Esophagus (tissue), 2 donors: ENCODE measurements at regions not wholly inside any gene's neighbourhood (a gene's known extent, or its start where the extent isn't known, plus 50 kb on each side); places are given as distances from the start of the nearest gene placed in this dataset.

Experiments
- H3K27ac ChIP-seq, 2 donors: one replicate each; pipeline ENCODE4 v1.5.1; 2013; ENCODE audit warnings: low read depth in 2 of 2, mild to moderate bottlenecking in 2 of 2, inconsistent platforms in 1 of 2, low read length in 1 of 2, moderate library complexity in 1 of 2
- H3K27me3 ChIP-seq, 2 donors: one replicate each; pipeline ENCODE4 v1.6.1; 2013; ENCODE audit warnings: low read length in 2 of 2, control low read depth in 1 of 2, mild to moderate bottlenecking in 1 of 2; ENCODE audit not compliant: insufficient read depth in 2 of 2, control insufficient read depth in 1 of 2
- H3K36me3 ChIP-seq, 2 donors: one replicate each; pipeline ENCODE4 v1.6.1; 2013; ENCODE audit warnings: low read length in 1 of 2; ENCODE audit not compliant: control insufficient read depth in 2 of 2, insufficient read depth in 2 of 2
- H3K4me1 ChIP-seq, 2 donors: one replicate each; pipeline ENCODE4 v1.6.1; 2013; ENCODE audit warnings: low read length in 1 of 2; ENCODE audit not compliant: control insufficient read depth in 2 of 2, insufficient read depth in 2 of 2
- H3K4me3 ChIP-seq, 2 donors: one replicate each; pipeline ENCODE4 v1.5.1; 2013; ENCODE audit warnings: low read length in 2 of 2, mild to moderate bottlenecking in 2 of 2, low read depth in 1 of 2, moderate library complexity in 1 of 2
- H3K9me3 ChIP-seq, 2 donors: one replicate each; pipeline ENCODE4 v1.6.1; 2013; ENCODE audit warnings: mild to moderate bottlenecking in 2 of 2, low read depth in 1 of 2, low read length in 1 of 2, moderate library complexity in 1 of 2; ENCODE audit not compliant: control insufficient read depth in 2 of 2, insufficient read depth in 1 of 2
- WGBS, 2 donors: extraction: QIAGEN DNeasy Blood & Tissue Kit; methylation state at CpG; one replicate each; pipeline ENCODE4 v1.1.7; 2013; 5-methylcytosine and 5-hydroxymethylcytosine counted together
- donor health status: healthy with polysubstance abuse.
- donor health status: Bipolar disorder and iron deficiency.

GRCh38 chr10:130782467-130782866 lies 529.1 kb downstream of the TCERG1L start:
- no peak overlapping the region for H3K27ac ChIP-seq

GRCh38 chr10:130784326-130784725 lies 527.2 kb downstream of the TCERG1L start:
- 88% methylated on average over 11 to 12 of the region's 12 CpGs for whole genome bisulfite sequencing, 2 donors
- no peaks in the 10 kb centered on the region for H3K27me3 ChIP-seq

More at GRCh38 chr10:130782467-130782866, 529.1 kb downstream of the TCERG1L start:
- no peaks in the 10 kb centered on the region for H3K4me1 ChIP-seq
- H3K9me3 ChIP-seq: no peaks in the 10 kb centered on the region
- H3K4me3 ChIP-seq: no peak overlapping the region
- H3K36me3 ChIP-seq: no peaks in the 10 kb centered on the region
- WGBS, 2 donors: 65 to 68% methylated on average over 11 of the region's 11 CpGs
- no peaks in the 10 kb centered on the region for H3K27me3 ChIP-seq

DNA sequence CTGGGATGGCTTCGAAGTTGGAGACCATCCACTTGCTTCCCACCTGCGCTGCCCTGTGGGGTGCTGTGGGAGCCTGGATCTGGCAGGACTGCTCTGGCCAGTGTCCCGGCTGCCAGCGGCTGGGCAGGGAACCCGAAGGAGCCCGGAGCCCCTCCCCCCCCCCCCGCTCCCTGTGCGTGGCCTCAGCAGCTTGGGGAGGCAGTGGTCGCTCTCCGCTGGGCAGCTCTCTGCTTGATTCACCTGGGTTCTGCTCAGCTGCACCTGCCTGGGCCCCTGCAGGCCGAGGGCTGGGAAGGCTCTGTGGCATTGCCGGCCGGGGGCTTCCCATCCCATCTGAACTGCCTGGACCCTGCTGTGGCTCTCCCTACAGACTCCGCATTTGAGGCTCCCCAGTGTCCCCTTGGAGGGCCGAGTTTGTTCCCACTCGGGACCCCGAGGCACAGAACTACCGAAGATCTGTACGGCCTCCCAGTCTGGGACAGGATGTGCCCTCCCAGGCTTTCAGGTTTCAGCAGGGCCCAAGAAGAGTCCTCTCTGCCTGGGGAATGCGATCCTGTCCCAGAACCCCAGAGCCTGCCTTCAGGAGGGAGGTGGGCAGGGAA lies 525.1 kb downstream of the TCERG1L start:
- H3K9me3 ChIP-seq: peaks cover 0 to 3% of the 10 kb centered on the region in 2 donors
- H3K36me3 ChIP-seq: no peaks in the 10 kb centered on the region
- H3K4me1 ChIP-seq: no peaks in the 10 kb centered on the region
- WGBS, 2 donors: 75 to 79% methylated on average over 20 of the region's 20 CpGs
- no peak overlapping the region for H3K27ac ChIP-seq
- no peaks in the 10 kb centered on the region for H3K27me3 ChIP-seq
- no peak overlapping the region for H3K4me3 ChIP-seq

More at GRCh38 chr10:130784326-130784725, 527.2 kb downstream of the TCERG1L start:
- Histone ChIP-seq H3K4me3 (no peak overlapping the region), H3K36me3 (no peaks in the 10 kb centered on the region), H3K4me1 (no peaks in the 10 kb centered on the region), H3K9me3 (no peaks in the 10 kb centered on the region), H3K27ac (no peak overlapping the region)

GRCh38 chr10:130787243-130787642 lies 524.3 kb downstream of the TCERG1L start:
- peaks cover 0 to 5% of the 10 kb centered on the region in 2 donors for H3K9me3 ChIP-seq
- no peaks in the 10 kb centered on the region for H3K36me3 ChIP-seq
- WGBS, 2 donors: 21 to 26% methylated on average over 3 of the region's 3 CpGs
- H3K4me3 ChIP-seq: no peak overlapping the region
- no peaks in the 10 kb centered on the region for H3K4me1 ChIP-seq
- no peaks in the 10 kb centered on the region for H3K27me3 ChIP-seq
- H3K27ac ChIP-seq: no peak overlapping the region

GRCh38 chr10:130787821-130788220 lies 523.7 kb downstream of the TCERG1L start:
- WGBS, 2 donors: 39 to 44% methylated on average over 4 of the region's 4 CpGs
- Histone ChIP-seq H3K27ac (no peak overlapping the region), H3K4me3 (no peak overlapping the region), H3K9me3 (peaks cover 0 to 5% of the 10 kb centered on the region in 2 donors), H3K27me3 (no peaks in the 10 kb centered on the region), H3K36me3 (no peaks in the 10 kb centered on the region), H3K4me1 (no peaks in the 10 kb centered on the region)

DNA sequence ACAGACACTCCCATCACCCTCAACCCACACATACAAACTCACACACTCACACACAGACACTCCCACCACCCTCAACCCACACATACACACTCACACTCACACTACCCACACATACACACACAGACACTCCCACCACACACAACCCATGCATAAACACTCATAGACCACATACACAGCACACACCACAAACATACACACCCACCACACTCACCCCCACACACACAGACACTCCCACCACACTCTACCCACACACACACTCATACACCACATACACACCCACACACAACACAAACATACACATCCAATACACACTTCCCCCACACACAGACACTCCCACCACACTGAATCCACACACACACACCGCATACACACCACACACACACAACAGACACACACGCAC lies 521.2 kb downstream of the TCERG1L start:
- Histone ChIP-seq H3K27ac (no peak overlapping the region), H3K27me3 (no peaks in the 10 kb centered on the region), H3K36me3 (no peaks in the 10 kb centered on the region), H3K4me1 (no peaks in the 10 kb centered on the region), H3K4me3 (no peak overlapping the region), H3K9me3 (peaks cover 0 to 5% of the 10 kb centered on the region in 2 donors)
- 22 to 27% methylated on average over 2 of the region's 2 CpGs for WGBS, 2 donors

DNA sequence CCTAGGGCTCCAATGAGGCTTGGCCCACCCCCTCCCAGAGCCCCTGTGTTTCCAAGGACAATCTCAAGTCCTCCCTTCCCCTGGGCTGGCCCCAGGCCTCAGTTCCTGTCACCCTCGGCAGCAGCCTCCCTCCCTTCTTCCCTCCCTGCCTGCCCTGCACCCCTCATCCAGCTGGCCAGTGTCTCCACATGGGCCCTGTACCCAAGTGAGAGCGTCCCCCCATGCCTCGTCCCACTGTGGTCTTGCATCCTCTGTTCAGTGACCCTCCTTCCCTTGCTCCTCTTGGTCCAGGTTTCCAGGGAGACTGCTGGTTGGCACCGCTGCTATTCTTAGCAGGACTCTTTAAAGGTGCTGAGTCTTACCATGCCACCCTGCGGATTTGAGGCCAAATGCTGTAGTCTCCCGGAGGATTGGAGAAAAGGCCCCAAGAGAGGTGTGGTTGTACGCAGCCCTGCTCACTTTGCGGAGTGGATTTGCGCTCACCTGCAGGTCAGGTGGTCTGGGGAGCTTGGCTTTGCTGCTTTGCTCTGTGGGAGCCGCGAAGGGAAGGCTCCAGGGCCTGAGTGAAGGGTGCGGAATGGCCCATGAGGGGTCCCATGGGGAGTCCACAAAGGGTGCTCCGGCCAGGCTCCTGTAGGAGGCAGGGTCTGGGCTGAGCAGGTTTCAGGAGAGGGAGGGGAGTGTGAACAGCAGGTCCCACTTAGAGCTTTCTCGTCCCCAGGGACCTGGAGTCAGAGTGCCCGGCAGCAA lies 519.2 kb downstream of the TCERG1L start:
- Histone ChIP-seq H3K4me3 (no peak overlapping the region), H3K27me3 (no peaks in the 10 kb centered on the region), H3K4me1 (no peaks in the 10 kb centered on the region), H3K27ac (no peak overlapping the region), H3K36me3 (no peaks in the 10 kb centered on the region), H3K9me3 (peaks cover 0 to 5% of the 10 kb centered on the region in 2 donors)
- 82 to 92% methylated on average over 15 of the region's 15 CpGs for WGBS, 2 donors

DNA sequence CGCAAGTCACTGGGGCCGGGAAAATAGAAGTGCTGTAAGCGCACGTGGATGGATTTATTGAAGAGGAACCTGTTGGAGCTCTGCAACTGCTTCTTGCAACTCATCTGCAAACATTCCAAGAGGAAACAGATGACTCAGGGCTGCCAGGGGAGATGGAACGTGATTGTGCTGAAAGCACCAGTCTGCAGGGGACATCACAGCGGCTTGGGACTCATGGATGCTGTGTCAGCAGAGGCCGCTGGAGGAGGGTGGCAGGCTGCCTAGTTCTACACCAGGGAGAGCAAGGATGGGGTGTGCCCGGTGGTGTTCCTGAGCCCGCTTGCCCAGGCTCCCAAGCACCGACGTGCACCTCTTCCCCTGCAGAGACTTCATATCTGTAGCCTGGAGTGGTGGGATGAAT lies 515.7 kb downstream of the TCERG1L start:
- Histone ChIP-seq H3K27ac (no peak overlapping the region), H3K27me3 (no peaks in the 10 kb centered on the region), H3K4me3 (no peak overlapping the region), H3K9me3 (peaks cover 0 to 6% of the 10 kb centered on the region in 2 donors), H3K4me1 (no peaks in the 10 kb centered on the region), H3K36me3 (no peaks in the 10 kb centered on the region)
- WGBS, 2 donors: 75 to 80% methylated on average over 11 of the region's 11 CpGs

DNA sequence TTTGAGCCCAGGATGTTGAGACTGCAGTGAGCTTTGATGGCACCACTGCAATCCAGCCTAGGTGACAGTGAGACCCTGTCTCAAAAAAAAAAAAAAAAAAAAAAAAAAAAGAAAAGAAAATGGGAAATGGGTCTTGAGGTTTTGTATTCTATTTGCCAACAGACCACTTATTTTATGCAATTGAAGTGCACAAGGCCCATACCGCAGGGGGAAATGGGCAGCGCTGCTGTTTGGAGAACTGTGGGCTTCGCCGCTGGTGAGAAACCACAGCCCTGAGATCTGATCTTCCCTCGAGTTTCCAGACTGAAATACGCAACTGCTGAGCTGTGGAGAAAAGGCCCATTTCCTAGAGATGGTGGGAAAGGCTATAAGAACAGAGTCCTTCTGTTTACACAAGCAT lies 512.0 kb downstream of the TCERG1L start:
- WGBS, 2 donors: 74% methylated on average over 6 of the region's 6 CpGs
- no peaks in the 10 kb centered on the region for H3K4me1 ChIP-seq
- H3K27me3 ChIP-seq: no peaks in the 10 kb centered on the region
- no peak overlapping the region for H3K27ac ChIP-seq
- no peaks in the 10 kb centered on the region for H3K36me3 ChIP-seq
- H3K4me3 ChIP-seq: no peak overlapping the region
- peaks cover 0 to 6% of the 10 kb centered on the region in 2 donors for H3K9me3 ChIP-seq

GRCh38 chr10:130800281-130800680 lies 511.2 kb downstream of the TCERG1L start:
- Histone ChIP-seq H3K27me3 (no peaks in the 10 kb centered on the region), H3K9me3 (peaks cover 0 to 6% of the 10 kb centered on the region in 2 donors), H3K27ac (no peak overlapping the region), H3K36me3 (no peaks in the 10 kb centered on the region), H3K4me1 (no peaks in the 10 kb centered on the region), H3K4me3 (no peak overlapping the region)
- WGBS, 2 donors: 87 to 89% methylated on average over 12 of the region's 12 CpGs
